ENCODE measurements at regions not wholly inside any gene's neighbourhood (a gene's known extent, or its start where the extent isn't known, plus 50 kb on each side); places are given as distances from the start of the nearest gene placed in this dataset.

- H3K27ac ChIP-seq (ENCODE audit: low read depth in 1 of 2, low read length in 2 of 2): no peak overlapping the region
- no peak overlapping the region for H3K4me2 ChIP-seq (replicated peaks; ENCODE audit: extremely low read depth, low read length, poor library complexity, severe bottlenecking)
- H3K9me3 Mint-ChIP-seq: peaks cover 0 to 9% (median 4%) of the 10 kb centered on the region in 7 donors
- no peak overlapping the region for H2AFZ ChIP-seq (ENCODE audit: insufficient read depth, low read depth, low read length, poor library complexity, severe bottlenecking)
- H3K4me3 Mint-ChIP-seq: no peak overlapping the region
- H3K36me3 ChIP-seq (replicated peaks in 1 of 2; ENCODE audit: control insufficient read depth in 1 of 2, insufficient read depth in 2 of 2, low read length in 2 of 2): no peaks in the 10 kb centered on the region
- TF ChIP-seq CTCF (IDR thresholded peaks at IDR 0.05): no peak
- 83% methylated on average over 1 of the region's 3 CpGs for WGBS (ENCODE audit: insufficient coverage)
- no peak overlapping the region for H3K4me3 ChIP-seq (replicated peaks in 1 of 3; ENCODE audit: low read depth in 2 of 3, low read length in 3 of 3)
- H3K4me1 Mint-ChIP-seq: no peaks in the 10 kb centered on the region
- no peaks in the 10 kb centered on the region for H3K4me1 ChIP-seq (ENCODE audit: control insufficient read depth in 1 of 2, insufficient read depth in 2 of 2, low read length in 2 of 2)
- no peaks in the 10 kb centered on the region for H4K20me1 ChIP-seq (ENCODE audit: insufficient read depth, low read length)
- H3K79me2 ChIP-seq (ENCODE audit: insufficient read depth, low read length): no peaks in the 10 kb centered on the region
- no peak for DNase-seq
- no peak overlapping the region for H3K27ac Mint-ChIP-seq
- H3K36me3 Mint-ChIP-seq: no peaks in the 10 kb centered on the region
- H3K9me3 ChIP-seq (replicated peaks in 1 of 2; ENCODE audit: control insufficient read depth in 1 of 2, insufficient read depth in 1 of 2, low read length in 2 of 2): no peaks in the 10 kb centered on the region
- H3K27me3 Mint-ChIP-seq (ENCODE audit: low read depth in 3 of 3): peaks cover 0 to 2% (median 1%) of the 10 kb centered on the region in 3 donors
- H3K27me3 ChIP-seq (ENCODE audit: control insufficient read depth in 2 of 2, insufficient read depth in 2 of 2, low read length in 2 of 2): no peaks in the 10 kb centered on the region
- intact Hi-C loops (cut with micrococcal nuclease): no loop called here
- no peak overlapping the region for H3K9ac ChIP-seq (ENCODE audit: insufficient read depth, low read length, poor library complexity, severe bottlenecking)
Measured at GRCh38 chr2:75862547-75862946, 151.8 kb upstream of the GCFC2 start.

GRCh38 chr2:75853436-75853835 is 142.7 kb upstream of the GCFC2 start:
- Histone ChIP-seq H3K4me2 (replicated peaks; ENCODE audit: extremely low read depth, low read length, poor library complexity, severe bottlenecking) (no peak overlapping the region), H3K27ac (ENCODE audit: low read depth in 1 of 2, low read length in 2 of 2) (no peak overlapping the region), H3K79me2 (ENCODE audit: insufficient read depth, low read length) (no peaks in the 10 kb centered on the region), H3K4me3 (replicated peaks in 1 of 3; ENCODE audit: low read depth in 2 of 3, low read length in 3 of 3) (no peak overlapping the region), H3K9me3 (replicated peaks in 1 of 2; ENCODE audit: control insufficient read depth in 1 of 2, insufficient read depth in 1 of 2, low read length in 2 of 2) (peaks cover 0 to 7% of the 10 kb centered on the region in 2 donors), H3K9ac (ENCODE audit: insufficient read depth, low read length, poor library complexity, severe bottlenecking) (no peak overlapping the region), H4K20me1 (ENCODE audit: insufficient read depth, low read length) (no peaks in the 10 kb centered on the region), H3K36me3 (replicated peaks in 1 of 2; ENCODE audit: control insufficient read depth in 1 of 2, insufficient read depth in 2 of 2, low read length in 2 of 2) (no peaks in the 10 kb centered on the region), H3K4me1 (ENCODE audit: control insufficient read depth in 1 of 2, insufficient read depth in 2 of 2, low read length in 2 of 2) (no peaks in the 10 kb centered on the region), H3K27me3 (ENCODE audit: control insufficient read depth in 2 of 2, insufficient read depth in 2 of 2, low read length in 2 of 2) (no peaks in the 10 kb centered on the region), H2AFZ (ENCODE audit: insufficient read depth, low read depth, low read length, poor library complexity, severe bottlenecking) (no peak overlapping the region)
- no peak for DNase-seq
- Mint-ChIP-seq H3K27me3 (ENCODE audit: low read depth in 3 of 3) (peaks cover 0 to 1% (median 0%) of the 10 kb centered on the region in 3 donors), H3K4me1 (no peaks in the 10 kb centered on the region), H3K9me3 (peaks cover 2 to 11% (median 9%) of the 10 kb centered on the region in 7 donors), H3K36me3 (no peaks in the 10 kb centered on the region), H3K4me3 (no peak overlapping the region), H3K27ac (no peak overlapping the region)
- intact Hi-C loops (cut with micrococcal nuclease): no loop called here
- no peak for TF ChIP-seq CTCF (IDR thresholded peaks at IDR 0.05)
